PC-3 (cell line): ENCODE measurements at regions not wholly inside any gene's neighbourhood (a gene's known extent, or its start where the extent isn't known, plus 50 kb on each side); places are given as distances from the start of the nearest gene placed in this dataset.
A peak's percentile ranks its signal among the peaks of the same experiment; 100 is the strongest.

Experiments used
- ATAC-seq: fragments of 200-7000 bp; cut with Tn5 transposase; 2 replicates; pipeline ENCODE4 v1.9.1; 2020; ENCODE audit warnings: mild to moderate bottlenecking, moderate library complexity
- BruUV-seq: library from RNA; stranded (reverse); fragments of 400-500 nt; replicated peaks from 2 replicates; lab custom pipeline; 2021; lab: Mats Ljungman, UMichigan
- CTCF ChIA-PET: fragments of 300-600 bp; sonication (Branson Sonifier 250); formaldehyde crosslinking; loops from one replicate; lab custom pipeline; 2022; ENCODE audit warnings: antibody characterized with exemption; lab: Charles Lee
- POLR2A ChIA-PET: fragments of 300-600 bp; sonication (Branson Sonifier 250); formaldehyde crosslinking; loops from one replicate; lab custom pipeline; 2022; ENCODE audit warnings: antibody characterized with exemption; ENCODE audit not compliant: unreplicated experiment; lab: Charles Lee
- DNase-seq: peaks from one replicate; pipeline ENCODE4 v3.0.0-alpha.2; 2015
- H2AFZ ChIP-seq: fragments of 300-600 bp; sonication (generic); 2 replicates; pipeline ENCODE4 v1.6.0; 2016; ENCODE audit warnings: antibody characterized with exemption, low read length
- H3F3A ChIP-seq: fragments of 300-600 bp; sonication (generic); one replicate; pipeline ENCODE4 v1.6.0; 2017; ENCODE audit warnings: antibody characterized with exemption, low read length, control low read depth, mild to moderate bottlenecking; ENCODE audit not compliant: unreplicated experiment
- H3K27ac ChIP-seq: fragments of 300-600 bp; sonication (generic); 2 replicates; pipeline ENCODE4 v1.5.1; 2016; ENCODE audit warnings: mild to moderate bottlenecking, low read length
- H3K27me3 ChIP-seq: fragments of 300-600 bp; sonication (generic); 2 replicates; pipeline ENCODE4 v1.6.1; 2016; ENCODE audit warnings: low read length, mixed read lengths
- H3K36me3 ChIP-seq: fragments of 300-600 bp; sonication (generic); 2 replicates; pipeline ENCODE4 v1.6.1; 2016; ENCODE audit warnings: low read depth, mixed run types, low read length, mixed read lengths
- H3K4me1 ChIP-seq: fragments of 300-600 bp; sonication (generic); 2 replicates; pipeline ENCODE4 v1.5.1; 2016; ENCODE audit warnings: low read length; ENCODE audit not compliant: insufficient read depth
- H3K4me2 ChIP-seq: fragments of 300-600 bp; sonication (generic); 2 replicates; pipeline ENCODE4 v1.6.0; 2016; ENCODE audit warnings: low read length
- H3K4me3 ChIP-seq: fragments of 300-600 bp; sonication (generic); 2 replicates; pipeline ENCODE4 v1.5.1; 2016; ENCODE audit warnings: mild to moderate bottlenecking, low read length, mixed read lengths
- H3K79me2 ChIP-seq: fragments of 300-600 bp; sonication (generic); 2 replicates; pipeline ENCODE4 v1.6.1; 2017; ENCODE audit warnings: low read length, mixed read lengths
- H3K9ac ChIP-seq: fragments of 300-600 bp; sonication (generic); 2 replicates; pipeline ENCODE4 v1.6.0; 2016; ENCODE audit warnings: mild to moderate bottlenecking, low read length
- H3K9me2 ChIP-seq: fragments of 300-600 bp; sonication (generic); replicated peaks from 2 replicates; pipeline ENCODE4 v1.6.1; 2016; ENCODE audit warnings: mixed run types, low read length, mixed read lengths
- H3K9me3 ChIP-seq: fragments of 300-600 bp; sonication (generic); 2 replicates; pipeline ENCODE4 v1.6.1; 2016; ENCODE audit warnings: low read length, mixed read lengths
- H4K20me1 ChIP-seq: fragments of 300-600 bp; sonication (generic); 2 replicates; pipeline ENCODE4 v1.6.1; 2016; ENCODE audit warnings: low read length, mixed read lengths
- CTCF ChIP-seq: fragments of 300-600 bp; sonication (generic); conservative IDR thresholded peaks from 2 replicates; pipeline ENCODE4 v1.5.1; 2017; ENCODE audit warnings: antibody characterized with exemption, low read depth, mild to moderate bottlenecking, low read length
- EZH2 ChIP-seq: fragments of 300-600 bp; sonication (generic); IDR thresholded peaks from one replicate; pipeline ENCODE4 v1.6.1; 2017; ENCODE audit warnings: antibody characterized with exemption, mild to moderate bottlenecking, low read length; ENCODE audit not compliant: unreplicated experiment
- EZH2phosphoT487 ChIP-seq: fragments of 300-600 bp; sonication (generic); IDR thresholded peaks from 2 replicates; pipeline ENCODE4 v1.6.1; 2018; ENCODE audit warnings: mild to moderate bottlenecking, antibody characterized with exemption, low read length, borderline replicate concordance
- intact Hi-C: fragments of 100-400 bp; cut with micrococcal nuclease; formaldehyde crosslinking; loops from 2 replicates; pipeline ENCODE4 v1.9.0; 2023

DNA sequence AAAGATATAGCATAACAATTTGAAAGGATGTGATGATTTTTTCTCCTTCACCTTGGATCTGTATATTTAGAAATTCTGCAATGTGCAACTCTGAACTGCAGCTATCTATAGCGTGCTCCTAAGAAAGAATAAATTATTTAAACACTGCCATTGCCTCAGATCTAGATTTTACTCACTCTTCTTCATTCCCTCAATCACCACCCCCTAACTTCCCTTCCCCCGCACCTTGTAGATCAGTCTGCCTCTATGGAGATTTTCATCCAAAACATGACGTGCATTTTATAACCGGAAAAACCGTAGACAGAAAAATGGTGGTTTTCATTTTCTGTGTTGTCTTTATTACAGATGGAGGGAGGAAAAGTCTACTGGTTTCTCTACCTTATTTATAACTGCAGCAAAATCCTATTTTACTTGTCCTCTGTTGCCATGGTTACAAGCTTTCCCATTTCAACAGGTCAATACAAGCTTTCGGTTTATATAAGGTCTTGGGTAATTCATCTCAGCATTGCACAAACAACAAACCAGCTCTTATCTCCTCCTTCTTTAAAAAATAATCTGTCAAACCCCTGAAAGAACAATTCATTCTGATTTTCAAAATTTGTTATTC is 480.0 kb downstream of the TAF11L14 start:
- Histone ChIP-seq H3K36me3 (no peaks in the 10 kb centered on the region), H3F3A (no peaks in the 10 kb centered on the region), H3K27me3 (no peaks in the 10 kb centered on the region), H3K9ac (no peak overlapping the region), H3K79me2 (no peaks in the 10 kb centered on the region), H3K4me3 (no peak overlapping the region), H3K9me3 (no peaks in the 10 kb centered on the region), H3K9me2 (no peaks in the 10 kb centered on the region), H3K4me2 (peak overlapping the region; percentile 31), H4K20me1 (no peaks in the 10 kb centered on the region; the same call in 1 of the 2 replicates), H3K27ac (no peak overlapping the region), H3K4me1 (0 out of 2 replicates have a peak, but pooled peaks cover 4% of the 10 kb centered on the region), H2AFZ (0 out of 2 replicates have a peak overlapping the region, but pooled peaks have one; percentile 27)
- TF ChIP-seq EZH2 (no peak), EZH2phosphoT487 (no peak), CTCF (no peak)
- no peak for ATAC-seq
- BruUV-seq = no TSS peak
- POLR2A ChIA-PET = no interaction called here
- CTCF ChIA-PET = interaction anchor here (1.0 kb wide), 1 partner anchor 898 kb away, joined by 3 read pairs; no protein-coding TSS in a partner anchor
- intact Hi-C loops = loop anchor here (5.0 to 10.0 kb wide), 2 partner anchors 168 to 219 kb away; no protein-coding TSS in a partner anchor
- DNase-seq = no peak

DNA sequence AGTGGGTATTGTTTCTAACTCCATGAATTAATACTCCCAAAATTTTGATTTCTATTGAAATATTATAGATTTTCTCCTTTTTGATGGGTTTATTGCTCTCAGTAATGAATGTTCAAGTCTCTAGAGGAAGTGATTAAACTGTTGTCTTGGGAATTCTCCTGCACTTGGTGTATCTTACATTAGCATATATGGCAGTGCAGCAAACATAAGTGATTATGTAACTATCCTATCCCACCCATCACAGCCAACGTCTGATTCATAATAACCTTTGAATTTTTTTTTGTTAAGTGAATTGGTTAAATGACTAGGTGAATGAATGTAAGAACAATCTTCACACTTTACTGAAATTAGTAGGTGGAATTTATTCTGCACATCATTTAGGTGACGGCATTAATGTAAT is 483.7 kb downstream of the TAF11L14 start:
- BruUV-seq = no TSS peak

More for the DNA sequence above, 483.7 kb downstream of the TAF11L14 start:
- Histone ChIP-seq H3K4me2 (no peak overlapping the region), H3K36me3 (no peaks in the 10 kb centered on the region), H3K27me3 (no peaks in the 10 kb centered on the region), H3K79me2 (no peaks in the 10 kb centered on the region), H4K20me1 (no peaks in the 10 kb centered on the region; the same call in 1 of the 2 replicates), H3K4me3 (no peak overlapping the region), H3K9me3 (no peaks in the 10 kb centered on the region), H3F3A (no peaks in the 10 kb centered on the region), H3K9ac (no peak overlapping the region), H2AFZ (no peak overlapping the region), H3K4me1 (0 out of 2 replicates have a peak, but pooled peaks cover 4% of the 10 kb centered on the region), H3K27ac (no peak overlapping the region), H3K9me2 (no peaks in the 10 kb centered on the region)
- DNase-seq (no peak), ATAC-seq (no peak)
- TF ChIP-seq EZH2phosphoT487 (no peak), CTCF (no peak), EZH2 (no peak)
- POLR2A ChIA-PET = no interaction called here
- CTCF ChIA-PET = no interaction called here
- intact Hi-C loops = loop anchor here (10.0 kb wide), 1 partner anchor 223 kb away; no protein-coding TSS in a partner anchor
